ENCODE measurements at regions not wholly inside any gene's neighbourhood (a gene's known extent, or its start where the extent isn't known, plus 50 kb on each side); places are given as distances from the start of the nearest gene placed in this dataset.

DNA sequence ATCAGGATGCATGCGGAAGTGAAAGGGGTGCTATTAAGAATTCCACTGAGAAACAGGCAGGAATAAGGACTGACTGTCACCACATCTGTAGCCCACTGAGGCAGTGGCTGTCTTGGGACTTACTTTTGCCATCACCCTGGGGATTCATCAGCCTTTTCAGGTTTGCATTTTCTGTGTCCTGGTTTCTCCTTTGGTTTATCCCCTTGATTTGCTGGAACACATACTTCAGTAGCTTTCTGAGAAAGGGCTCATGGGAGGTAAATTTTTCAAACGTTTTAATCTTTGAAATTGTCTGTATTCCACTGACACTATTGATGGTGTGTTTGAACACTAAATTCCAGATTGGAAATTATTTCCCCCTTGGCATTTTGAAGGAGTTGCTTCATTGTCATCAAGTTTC lies 80.2 kb upstream of the ACTRT2 start:
- H3K4me1 ChIP-seq (ENCODE audit: control insufficient read depth, low read length): no peaks in the 10 kb centered on the region
- no peaks in the 10 kb centered on the region for H3K79me2 ChIP-seq (ENCODE audit: control insufficient read depth, low read length)
- no peak overlapping the region for H3K4me2 ChIP-seq (ENCODE audit: low read length)

GRCh38 chr1:2941907-2942306 lies 79.4 kb upstream of the ACTRT2 start:
- H4K20me1 ChIP-seq (ENCODE audit: control insufficient read depth, insufficient read depth, low read depth, low read length): no peaks in the 10 kb centered on the region
- TF ChIP-seq EZH2phosphoT487 (IDR thresholded peaks at IDR 0.05; ENCODE audit: borderline replicate concordance, low read length): no peak
- no peak for TF ChIP-seq CTCF (IDR thresholded peaks at IDR 0.05; ENCODE audit: low read depth, low read length, poor library complexity, severe bottlenecking)
- no peaks in the 10 kb centered on the region for H3K36me3 ChIP-seq (ENCODE audit: control insufficient read depth, low read length)
- no peaks in the 10 kb centered on the region for H3F3A ChIP-seq (ENCODE audit: control insufficient read depth, insufficient read depth)
- no peak overlapping the region for H3K27ac ChIP-seq (ENCODE audit: low read depth, low read length)
- no peaks in the 10 kb centered on the region for H3K4me1 ChIP-seq (ENCODE audit: control insufficient read depth, low read length)
- H3K9me2 ChIP-seq (replicated peaks; ENCODE audit: control insufficient read depth, low read length): no peaks in the 10 kb centered on the region
- no peak overlapping the region for H3K4me2 ChIP-seq (ENCODE audit: low read length)
- no peaks in the 10 kb centered on the region for H3K79me2 ChIP-seq (ENCODE audit: control insufficient read depth, low read length)
- no peak overlapping the region for H3K4me3 ChIP-seq (ENCODE audit: low read length)
- no peaks in the 10 kb centered on the region for H3K27me3 ChIP-seq (ENCODE audit: control insufficient read depth, low read length)
- peaks cover 27% of the 10 kb centered on the region for H3K9me3 ChIP-seq (ENCODE audit: control insufficient read depth, insufficient read depth, low read length)

More for the DNA sequence above, 80.2 kb upstream of the ACTRT2 start:
- Histone ChIP-seq H3F3A (ENCODE audit: control insufficient read depth, insufficient read depth) (no peaks in the 10 kb centered on the region), H3K36me3 (ENCODE audit: control insufficient read depth, low read length) (no peaks in the 10 kb centered on the region), H3K27ac (ENCODE audit: low read depth, low read length) (no peak overlapping the region), H3K9me3 (ENCODE audit: control insufficient read depth, insufficient read depth, low read length) (peaks cover 27% of the 10 kb centered on the region), H3K9me2 (replicated peaks; ENCODE audit: control insufficient read depth, low read length) (no peaks in the 10 kb centered on the region), H3K4me3 (ENCODE audit: low read length) (no peak overlapping the region), H3K27me3 (ENCODE audit: control insufficient read depth, low read length) (no peaks in the 10 kb centered on the region), H4K20me1 (ENCODE audit: control insufficient read depth, insufficient read depth, low read depth, low read length) (no peaks in the 10 kb centered on the region)
- TF ChIP-seq CTCF (IDR thresholded peaks at IDR 0.05; ENCODE audit: low read depth, low read length, poor library complexity, severe bottlenecking) (no peak), EZH2phosphoT487 (IDR thresholded peaks at IDR 0.05; ENCODE audit: borderline replicate concordance, low read length) (no peak)

GRCh38 chr1:2942410-2942809 lies 78.9 kb upstream of the ACTRT2 start:
- no peaks in the 10 kb centered on the region for H4K20me1 ChIP-seq (ENCODE audit: control insufficient read depth, insufficient read depth, low read depth, low read length)
- H3K9me3 ChIP-seq (ENCODE audit: control insufficient read depth, insufficient read depth, low read length): peaks cover 27% of the 10 kb centered on the region
- H3K27me3 ChIP-seq (ENCODE audit: control insufficient read depth, low read length): no peaks in the 10 kb centered on the region
- no peak overlapping the region for H3K27ac ChIP-seq (ENCODE audit: low read depth, low read length)
- H3K4me2 ChIP-seq (ENCODE audit: low read length): no peak overlapping the region
- H3K79me2 ChIP-seq (ENCODE audit: control insufficient read depth, low read length): no peaks in the 10 kb centered on the region
- H3K9me2 ChIP-seq (replicated peaks; ENCODE audit: control insufficient read depth, low read length): no peaks in the 10 kb centered on the region
- H3F3A ChIP-seq (ENCODE audit: control insufficient read depth, insufficient read depth): no peaks in the 10 kb centered on the region
- H3K36me3 ChIP-seq (ENCODE audit: control insufficient read depth, low read length): no peaks in the 10 kb centered on the region
- H3K4me3 ChIP-seq (ENCODE audit: low read length): no peak overlapping the region
- H3K4me1 ChIP-seq (ENCODE audit: control insufficient read depth, low read length): no peaks in the 10 kb centered on the region
- TF ChIP-seq EZH2phosphoT487 (IDR thresholded peaks at IDR 0.05; ENCODE audit: borderline replicate concordance, low read length) (no peak), CTCF (IDR thresholded peaks at IDR 0.05; ENCODE audit: low read depth, low read length, poor library complexity, severe bottlenecking) (no peak)

Measured in DOHH2 (cell line).